ENCODE measurements at regions not wholly inside any gene's neighbourhood (a gene's known extent, or its start where the extent isn't known, plus 50 kb on each side); places are given as distances from the start of the nearest gene placed in this dataset.
"Not testable (repeated sequence)": the region's sequence is repeated elsewhere in the genome, so short reads cannot be mapped to it uniquely, and the experiment has no call there.

GRCh38 chr20:22967706-22968105 lies 67.4 kb upstream of the SSTR4 start:
- not testable (repeated sequence) for DNase-seq

- not testable (repeated sequence) for DNase-seq
Observed at GRCh38 chr20:22969031-22969430, 66.1 kb upstream of the SSTR4 start.

- DNase-seq: not testable (repeated sequence)
Observed at GRCh38 chr20:22971077-22971476, 64.0 kb upstream of the SSTR4 start.

- DNase-seq: no peak
Observed at GRCh38 chr20:22974354-22974753, 60.8 kb upstream of the SSTR4 start.

- DNase-seq: no peak
Observed at GRCh38 chr20:22977047-22977785, 57.9 kb upstream of the SSTR4 start.

- no peak for DNase-seq
Observed at GRCh38 chr20:22984008-22984407, 51.1 kb upstream of the SSTR4 start.

GRCh38 chr20:22984606-22985005 lies 50.5 kb upstream of the SSTR4 start:
- no peak for DNase-seq

- DNase-seq: no peak
Observed at GRCh38 chr20:22985239-22985778, 49.8 kb upstream of the SSTR4 start.

All from CD4-positive, alpha-beta T cell treated with Interleukin-17A for 4 hours (primary cell).